HG02571 (cell line): ENCODE measurements at regions not wholly inside any gene's neighbourhood (a gene's known extent, or its start where the extent isn't known, plus 50 kb on each side); places are given as distances from the start of the nearest gene placed in this dataset.

Source experiments
- ATAC-seq: cut with Tn5 transposase; IDR thresholded peaks from one replicate; pipeline ENCODE4 v1.9.1; 2021; ENCODE audit warnings: mild to moderate bottlenecking, moderate library complexity; ENCODE audit not compliant: unreplicated experiment

GRCh38 chr11:116643521-116643920, 129.3 kb downstream of the BUD13 start:
- ATAC-seq = no peak

- ATAC-seq = no peak
Measured at GRCh38 chr11:116642902-116643301, 129.9 kb downstream of the BUD13 start.

GRCh38 chr11:116642481-116642880, 130.3 kb downstream of the BUD13 start:
- ATAC-seq = no peak

- ATAC-seq = no peak
Measured at GRCh38 chr11:116641561-116642045, 131.2 kb downstream of the BUD13 start.

DNA sequence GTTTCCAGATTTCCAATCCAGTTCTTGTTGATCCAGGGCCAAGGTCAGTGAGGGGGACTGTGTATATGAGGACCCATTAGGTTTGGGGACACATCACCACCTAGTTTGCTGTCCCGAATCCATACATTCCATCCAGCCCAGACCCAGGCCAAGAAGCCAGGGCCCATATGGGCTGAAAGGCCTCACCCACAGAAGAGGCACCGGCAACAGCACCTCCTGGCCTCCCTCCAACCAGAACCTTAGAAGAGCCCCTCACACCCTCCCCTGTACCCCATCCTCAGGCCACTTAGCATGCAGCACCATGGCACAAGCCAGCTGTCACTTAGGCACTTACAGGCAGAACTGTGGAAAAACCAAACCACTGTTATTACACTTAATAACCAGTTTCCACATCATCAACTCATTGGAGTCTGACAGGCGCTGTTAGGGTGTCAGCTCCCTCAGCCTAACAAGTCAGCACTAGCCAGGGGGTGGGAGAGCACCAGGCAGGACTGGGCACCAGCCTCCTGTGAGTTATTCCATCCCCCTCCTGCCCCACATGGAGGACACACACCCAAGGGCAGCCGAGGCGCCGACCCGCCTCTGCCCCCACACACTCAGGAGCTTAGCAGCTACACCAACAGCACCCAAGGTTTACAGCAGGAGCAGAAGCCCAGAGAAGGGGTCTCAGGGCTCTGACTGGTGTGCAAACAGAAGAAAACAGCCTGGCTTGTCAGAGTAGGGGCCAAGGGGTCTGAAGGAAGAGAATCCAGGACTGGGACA, 132.0 kb downstream of the BUD13 start:
- ATAC-seq = no peak

DNA sequence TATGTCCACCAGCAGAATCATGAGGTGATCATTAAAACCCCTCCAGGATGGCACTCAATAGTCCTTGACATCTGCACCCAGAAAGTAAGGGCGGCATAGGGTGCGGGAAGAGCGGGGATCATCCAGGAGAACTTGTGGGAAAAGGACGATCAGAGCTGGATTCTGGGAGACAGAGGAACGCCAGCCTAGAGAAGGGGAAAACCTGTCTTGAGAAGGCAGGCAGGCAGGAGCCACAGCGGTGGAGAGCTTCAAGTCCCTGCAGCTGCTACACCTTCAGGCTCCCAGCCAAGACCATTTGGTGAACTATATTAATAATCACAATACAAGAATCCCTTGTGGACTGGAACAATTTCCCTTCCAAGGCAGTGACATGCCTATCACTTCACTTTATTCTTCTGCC, 134.3 kb downstream of the BUD13 start:
- no peak for ATAC-seq

DNA sequence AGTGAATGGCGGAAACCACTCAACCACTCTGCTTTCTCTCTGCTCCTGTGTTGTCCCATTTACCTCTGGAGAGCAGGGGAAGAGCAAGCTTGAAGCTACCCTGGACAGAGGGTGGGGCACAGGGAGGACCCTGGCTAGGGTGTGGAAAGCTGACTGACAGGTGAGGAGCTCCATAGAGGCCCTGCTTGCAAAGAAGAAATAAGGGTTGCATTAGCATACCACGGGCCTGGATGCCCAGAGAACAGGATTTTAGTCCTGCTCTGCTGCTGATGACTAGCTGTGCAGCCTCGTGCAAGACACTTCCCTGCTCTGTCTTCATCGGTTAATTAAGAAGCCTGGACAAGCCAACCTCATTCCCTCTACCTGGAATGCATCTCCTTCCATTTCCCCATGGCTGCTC, 135.0 kb downstream of the BUD13 start:
- no peak for ATAC-seq

- no peak for ATAC-seq
Measured at GRCh38 chr11:116636341-116636929, 136.4 kb downstream of the BUD13 start.

DNA sequence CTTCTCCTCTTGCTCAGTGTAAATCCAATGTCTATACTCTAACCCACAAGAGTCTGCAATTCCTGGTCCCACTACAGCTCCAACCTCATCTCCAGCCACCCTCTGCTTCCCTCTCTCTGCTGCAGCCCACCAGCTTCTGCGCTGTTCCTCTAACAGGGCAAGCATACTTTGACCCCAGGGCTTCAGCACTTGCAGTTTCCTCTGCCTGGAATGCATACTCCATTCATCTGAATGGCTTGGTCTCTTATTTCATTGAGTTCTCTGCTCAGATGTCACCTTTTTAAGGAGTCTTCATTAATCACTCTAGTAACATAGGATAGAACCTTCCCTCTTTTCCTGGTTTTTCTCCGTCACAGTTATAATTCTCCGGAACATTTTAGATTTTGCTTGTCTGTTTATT, 141.6 kb downstream of the BUD13 start:
- ATAC-seq = no peak

DNA sequence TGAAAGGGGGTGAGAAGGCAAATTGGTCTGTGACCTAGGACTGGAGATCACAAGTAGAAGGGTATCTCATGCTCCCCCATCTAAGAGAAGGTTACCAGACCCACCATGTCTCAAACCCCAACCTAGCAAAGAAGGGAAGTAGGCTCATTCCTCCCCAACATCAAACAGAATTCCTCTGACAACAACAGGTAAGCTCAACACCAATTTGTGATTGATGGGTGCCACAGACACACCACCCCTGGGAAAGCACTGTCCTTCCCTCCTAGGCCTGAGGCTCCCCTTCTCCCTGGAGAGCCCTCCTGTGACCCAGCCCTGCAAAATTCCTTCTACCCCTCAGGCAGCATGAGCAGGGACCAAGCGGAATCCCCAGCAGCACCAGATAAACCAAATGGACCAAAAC, 154.3 kb downstream of the BUD13 start:
- no peak for ATAC-seq

DNA sequence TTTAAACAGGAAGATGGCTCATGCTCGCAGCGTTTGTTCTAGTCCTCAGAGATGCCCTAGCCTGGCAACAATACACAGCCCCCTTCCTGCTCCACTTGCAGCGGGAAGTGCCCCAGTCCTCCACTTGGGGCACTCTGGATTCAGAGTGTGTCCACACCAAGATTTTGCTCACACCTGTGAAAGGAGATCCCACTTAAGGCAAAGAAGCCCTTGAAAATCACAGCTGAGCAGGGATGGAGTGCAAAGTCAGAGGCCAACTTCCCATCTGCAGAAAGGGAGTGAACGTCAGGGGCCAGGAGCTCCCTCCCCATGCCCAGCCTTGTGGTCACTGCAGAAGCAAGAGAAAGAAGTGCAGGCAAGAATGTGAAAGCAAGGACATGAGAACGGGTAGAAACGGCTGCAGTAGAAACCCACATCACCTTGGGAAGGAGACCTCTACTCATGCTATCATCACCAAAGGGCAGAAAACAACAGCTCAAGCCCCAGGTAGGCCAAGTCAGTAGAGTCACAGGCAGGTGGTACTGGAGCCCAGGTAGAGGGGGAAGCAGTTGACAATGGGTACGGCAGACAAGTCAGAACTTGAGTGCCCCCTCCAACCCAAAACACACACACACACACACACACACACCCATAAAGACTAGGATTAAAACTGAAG, 157.4 kb downstream of the BUD13 start:
- ATAC-seq = no peak

- no peak for ATAC-seq
Measured at GRCh38 chr11:116614306-116615210, 158.2 kb downstream of the BUD13 start.

DNA sequence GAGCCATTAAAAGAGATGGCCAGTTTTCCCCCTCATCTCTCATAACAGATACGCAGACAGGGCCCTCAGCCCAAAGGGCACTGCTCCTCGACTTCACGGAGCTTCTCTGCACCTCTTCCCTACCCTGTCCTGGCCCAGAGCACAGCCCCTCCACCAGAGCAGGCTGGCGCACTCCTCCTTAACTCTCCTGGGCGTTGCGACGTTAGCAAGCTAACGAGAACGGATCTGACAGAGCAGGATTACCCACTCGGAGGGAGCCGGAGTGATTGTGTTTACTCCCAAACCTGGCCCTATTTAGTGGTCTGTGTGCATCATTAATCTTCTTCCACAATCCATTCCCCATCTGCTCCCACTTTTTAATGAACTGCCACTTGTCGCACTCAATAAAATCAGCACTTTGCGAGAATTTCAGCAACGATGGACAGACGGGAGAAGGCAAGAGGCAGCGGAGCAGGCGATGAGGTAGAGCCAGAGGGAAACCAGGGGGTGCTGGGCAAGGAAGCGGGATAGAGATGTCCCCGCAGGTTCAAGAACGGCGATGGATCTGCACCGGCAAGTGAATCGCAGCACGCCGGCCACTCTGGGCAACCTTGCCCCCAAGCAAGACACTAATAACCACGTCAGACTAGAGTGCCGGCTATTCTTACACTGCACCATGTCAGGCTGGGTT, 159.4 kb downstream of the BUD13 start:
- no peak for ATAC-seq

- no peak for ATAC-seq
Measured at GRCh38 chr11:116611998-116612620, 160.7 kb downstream of the BUD13 start.

- no peak for ATAC-seq
Measured at GRCh38 chr11:116610190-116610589, 162.6 kb downstream of the BUD13 start.

GRCh38 chr11:116607027-116607426, 165.8 kb downstream of the BUD13 start:
- no peak for ATAC-seq

DNA sequence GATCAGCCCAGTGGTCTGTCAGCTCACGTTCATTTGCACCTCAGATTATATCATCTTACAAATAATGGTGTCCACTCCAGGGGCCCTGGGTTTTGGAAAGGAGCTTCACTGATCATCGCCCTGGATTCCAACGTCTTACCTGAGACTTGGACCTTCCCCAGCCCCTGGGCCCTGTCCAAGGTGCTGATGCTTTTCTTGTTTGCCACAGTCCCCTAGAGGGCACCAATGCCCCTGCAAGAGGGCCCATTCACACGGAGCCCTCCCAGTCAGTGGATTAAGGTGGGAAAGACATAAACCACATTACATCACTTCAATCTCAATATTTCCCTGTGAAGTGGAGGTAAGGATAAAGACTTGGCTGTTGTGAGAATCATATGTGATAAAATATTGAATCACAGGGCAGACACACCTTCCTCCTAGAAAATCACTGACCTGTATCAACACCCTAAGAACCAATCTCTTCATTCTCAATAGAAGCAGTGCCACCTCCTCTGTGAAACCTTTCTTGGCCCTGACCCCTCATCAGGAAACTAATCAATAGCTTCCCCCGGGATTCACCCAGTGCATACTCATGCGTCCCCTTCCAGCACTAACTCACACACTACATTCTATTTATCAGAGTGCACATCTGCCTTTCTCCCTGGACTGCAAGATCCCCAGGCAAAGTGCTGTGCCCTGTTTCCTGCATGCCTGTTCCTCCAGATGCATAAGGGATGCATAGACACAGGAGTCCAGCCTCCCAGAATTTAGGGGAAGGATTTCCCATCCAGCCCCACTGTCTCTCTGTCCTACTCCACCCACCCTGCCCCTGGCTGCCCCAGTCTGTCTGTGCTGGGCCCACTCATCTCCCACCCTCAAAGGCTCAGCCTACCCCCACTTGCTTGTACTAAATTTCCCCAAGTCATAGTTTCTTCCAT, 167.0 kb downstream of the BUD13 start:
- ATAC-seq = no peak

DNA sequence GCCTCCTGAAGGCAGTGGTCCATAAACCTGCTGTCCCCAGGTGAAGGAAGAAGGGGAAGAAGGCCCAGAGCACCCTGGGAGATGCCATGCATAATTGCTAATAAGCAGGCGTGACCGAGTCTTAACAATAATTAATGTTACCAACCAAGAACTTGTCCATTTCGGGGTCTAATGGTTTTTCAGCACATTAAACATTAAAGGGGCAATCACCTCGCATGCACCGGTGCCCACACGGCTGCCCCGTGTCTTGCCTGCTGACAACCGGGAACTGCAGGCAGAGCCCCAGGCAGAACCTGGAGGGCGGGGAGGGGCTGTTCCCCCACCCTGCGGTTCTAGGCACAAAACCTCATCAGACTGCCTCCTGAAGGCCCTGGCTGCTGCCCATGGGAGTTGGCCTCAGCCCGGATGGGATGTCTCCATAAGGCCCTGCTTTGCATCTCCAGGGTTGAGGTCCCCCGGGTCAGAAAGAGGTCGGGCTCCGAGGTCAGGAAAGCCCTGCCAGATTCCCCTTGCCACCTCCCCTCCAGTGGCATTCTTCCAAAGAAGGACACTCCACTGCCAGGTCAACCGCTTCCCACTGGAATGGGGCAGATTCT, 169.0 kb downstream of the BUD13 start:
- ATAC-seq = no peak

DNA sequence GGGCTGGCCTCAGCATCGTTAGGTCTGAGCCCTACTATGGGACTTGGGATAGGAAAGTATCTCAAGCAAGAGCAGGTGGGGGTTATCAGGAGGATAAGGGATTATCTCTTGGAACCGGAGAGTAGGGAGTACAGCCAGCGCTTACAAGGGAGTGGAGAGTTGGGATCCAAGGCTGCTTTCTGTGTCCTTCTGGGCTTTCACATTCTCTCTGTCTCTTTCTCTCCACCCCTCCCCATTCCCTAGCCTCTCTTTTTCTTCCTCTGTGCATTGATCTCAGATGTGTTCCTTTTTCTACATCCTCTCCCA, 170.2 kb downstream of the BUD13 start:
- ATAC-seq = no peak
